CD4-positive, alpha-beta T cell treated with Interleukin-17A for 4 hours (primary cell): ENCODE measurements at regions not wholly inside any gene's neighbourhood (a gene's known extent, or its start where the extent isn't known, plus 50 kb on each side); places are given as distances from the start of the nearest gene placed in this dataset.

Source experiments
- DNase-seq: peaks from one replicate; pipeline ENCODE4 v3.0.0-alpha.2; 2020; ENCODE audit warnings: mixed read lengths

DNA sequence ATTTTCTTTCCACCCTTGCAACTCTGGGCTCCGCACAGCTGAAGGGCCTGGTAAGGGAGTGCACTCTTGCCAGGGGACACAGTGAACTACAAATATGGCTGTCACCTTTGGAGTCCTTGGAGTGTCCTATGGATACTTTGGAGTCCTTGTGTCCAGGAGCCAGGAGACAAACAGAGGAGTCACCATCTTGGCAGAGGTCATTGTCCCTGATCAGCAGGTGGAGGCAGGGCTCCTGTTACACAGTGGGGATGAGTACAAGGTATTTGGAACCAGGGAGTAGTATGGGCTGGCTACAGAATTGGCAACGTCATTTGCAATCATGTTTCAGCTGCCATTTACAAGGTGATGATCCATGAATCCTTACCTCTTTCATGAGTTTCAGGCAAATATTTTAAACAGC, 132.5 kb downstream of the FAM161A start:
- DNase-seq = no peak

DNA sequence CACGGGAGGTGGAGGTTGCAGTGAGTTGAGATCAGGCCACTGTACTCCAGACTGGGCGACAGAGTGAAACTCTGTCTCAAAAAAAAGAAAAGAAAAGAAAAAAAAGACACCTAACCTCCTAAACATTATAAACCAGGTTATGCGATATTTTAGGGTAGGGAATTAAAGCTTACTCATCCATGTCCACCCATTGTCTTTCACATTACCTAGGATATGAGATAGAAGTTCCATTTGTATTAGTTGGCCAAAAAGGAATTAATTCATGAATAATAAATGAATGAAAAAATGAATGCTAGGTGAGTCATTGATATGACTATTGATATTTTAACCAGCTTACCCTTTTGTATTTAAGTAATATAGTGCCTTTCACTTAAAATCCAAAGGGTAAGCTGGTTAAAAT, 132.9 kb downstream of the FAM161A start:
- DNase-seq = no peak

DNA sequence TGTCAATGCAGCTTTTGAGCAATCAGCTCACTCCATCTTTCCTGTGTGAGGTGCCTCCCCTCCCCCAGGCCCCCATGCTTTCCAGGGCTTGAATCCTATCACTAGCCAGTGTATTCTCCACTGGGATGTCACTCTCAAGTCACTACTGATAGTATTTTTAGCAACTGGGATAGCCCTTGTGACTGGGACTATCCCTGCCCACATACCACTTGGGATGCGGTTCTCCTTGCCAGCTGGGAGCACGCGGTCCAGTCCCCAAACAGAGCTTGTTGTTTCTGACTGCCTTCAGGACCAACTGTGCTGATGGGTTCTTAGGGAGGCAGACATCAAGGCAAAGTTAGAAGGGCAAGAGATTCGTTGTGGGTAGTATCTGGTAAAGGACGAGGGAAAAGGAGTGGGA, 134.9 kb downstream of the FAM161A start:
- no peak for DNase-seq

DNA sequence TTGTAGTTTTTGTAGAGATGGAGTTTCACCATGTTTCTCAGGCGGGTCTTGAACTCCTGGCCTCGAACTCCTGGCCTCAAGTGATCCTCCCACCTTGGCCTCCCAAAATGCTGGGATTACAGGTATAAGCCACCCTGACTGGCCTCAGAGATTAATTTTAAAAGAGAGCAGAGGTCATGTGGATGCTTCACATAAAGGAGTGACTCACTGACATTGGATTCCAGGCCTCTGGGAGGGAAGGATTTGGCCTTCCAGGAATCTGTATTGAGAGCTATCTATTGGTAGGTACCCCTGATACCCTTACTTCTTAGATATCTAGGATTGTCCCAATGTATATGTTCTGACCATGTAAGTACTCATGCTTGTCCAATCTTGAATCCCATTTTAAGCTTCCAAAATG, 138.4 kb downstream of the FAM161A start:
- no peak for DNase-seq

DNA sequence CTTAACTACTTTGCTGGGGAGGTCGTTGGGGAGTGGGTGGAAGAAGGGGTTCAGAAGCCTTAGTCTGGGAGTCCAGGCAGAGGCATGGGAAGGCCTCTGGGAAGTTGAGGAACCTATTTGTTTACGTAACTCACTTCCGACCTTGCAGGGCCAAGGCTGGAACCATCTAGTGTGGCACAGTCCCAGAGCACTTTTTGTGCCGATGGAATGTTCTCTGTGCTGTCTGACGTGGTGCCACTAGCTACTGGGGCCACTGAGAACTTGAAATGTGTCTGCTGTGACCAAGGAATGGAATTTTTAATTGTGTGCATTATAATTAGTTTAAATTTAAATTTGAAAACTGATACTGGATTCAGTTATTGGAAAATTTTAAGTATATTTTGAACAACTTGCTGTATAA, 139.7 kb downstream of the FAM161A start:
- DNase-seq = no peak

DNA sequence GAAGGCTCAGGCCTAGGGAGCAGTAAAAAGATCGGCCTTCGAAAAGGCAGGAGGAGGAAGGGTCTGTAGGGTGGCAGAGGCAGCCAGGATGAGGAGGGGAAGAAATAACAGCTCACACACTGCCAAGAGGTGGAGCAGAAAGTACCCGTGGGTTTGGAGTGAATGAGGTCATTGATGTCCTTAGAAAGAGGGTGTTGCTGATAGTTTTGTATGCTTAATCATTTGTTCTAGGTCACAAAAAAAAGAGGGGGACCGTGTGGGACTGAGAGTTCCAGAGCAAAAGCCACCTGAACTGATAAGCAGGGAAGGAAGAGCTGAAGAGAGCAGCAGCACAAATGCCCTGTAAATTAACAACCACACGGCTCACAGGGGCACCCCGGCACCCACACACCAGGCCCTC, 140.4 kb downstream of the FAM161A start:
- no peak for DNase-seq

DNA sequence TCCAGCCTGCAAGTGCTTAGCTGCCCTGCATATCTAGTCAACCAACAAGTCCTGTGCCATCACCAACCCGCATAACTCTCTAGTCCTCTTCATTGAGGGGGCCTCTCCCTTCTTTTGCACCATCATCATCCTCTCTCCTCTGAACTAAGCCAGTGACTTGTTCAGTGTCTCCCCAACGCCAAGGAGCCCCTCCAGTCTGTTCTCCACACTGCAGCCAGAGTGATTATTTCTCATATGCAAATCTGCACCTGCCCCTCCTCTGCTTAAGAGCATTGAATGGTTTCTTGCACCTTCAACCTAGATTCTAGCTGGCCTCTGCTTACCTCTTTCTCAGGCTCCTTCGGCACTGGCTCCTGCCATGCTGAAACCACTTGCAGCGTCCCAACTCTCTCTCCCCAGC, 141.8 kb downstream of the FAM161A start:
- no peak for DNase-seq

DNA sequence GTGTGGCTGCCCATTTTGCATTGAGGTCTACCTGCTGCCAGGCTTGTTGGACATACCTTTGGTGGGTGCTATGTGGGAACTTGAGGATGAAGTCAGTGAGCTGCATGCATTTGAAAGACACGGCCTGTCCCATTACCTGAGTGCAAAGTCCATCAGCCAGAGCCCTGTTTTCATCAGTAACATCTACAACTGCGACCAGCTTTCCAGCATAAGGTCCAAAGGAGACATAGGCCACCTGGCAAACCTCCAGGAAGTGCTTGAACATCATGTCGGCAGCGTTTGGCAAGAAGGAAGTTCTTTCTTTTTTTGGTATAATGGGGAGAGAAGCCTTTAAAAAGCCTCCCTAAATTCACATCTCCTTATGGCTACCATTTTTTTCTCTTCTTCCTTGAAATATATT, 143.1 kb downstream of the FAM161A start:
- no peak for DNase-seq

DNA sequence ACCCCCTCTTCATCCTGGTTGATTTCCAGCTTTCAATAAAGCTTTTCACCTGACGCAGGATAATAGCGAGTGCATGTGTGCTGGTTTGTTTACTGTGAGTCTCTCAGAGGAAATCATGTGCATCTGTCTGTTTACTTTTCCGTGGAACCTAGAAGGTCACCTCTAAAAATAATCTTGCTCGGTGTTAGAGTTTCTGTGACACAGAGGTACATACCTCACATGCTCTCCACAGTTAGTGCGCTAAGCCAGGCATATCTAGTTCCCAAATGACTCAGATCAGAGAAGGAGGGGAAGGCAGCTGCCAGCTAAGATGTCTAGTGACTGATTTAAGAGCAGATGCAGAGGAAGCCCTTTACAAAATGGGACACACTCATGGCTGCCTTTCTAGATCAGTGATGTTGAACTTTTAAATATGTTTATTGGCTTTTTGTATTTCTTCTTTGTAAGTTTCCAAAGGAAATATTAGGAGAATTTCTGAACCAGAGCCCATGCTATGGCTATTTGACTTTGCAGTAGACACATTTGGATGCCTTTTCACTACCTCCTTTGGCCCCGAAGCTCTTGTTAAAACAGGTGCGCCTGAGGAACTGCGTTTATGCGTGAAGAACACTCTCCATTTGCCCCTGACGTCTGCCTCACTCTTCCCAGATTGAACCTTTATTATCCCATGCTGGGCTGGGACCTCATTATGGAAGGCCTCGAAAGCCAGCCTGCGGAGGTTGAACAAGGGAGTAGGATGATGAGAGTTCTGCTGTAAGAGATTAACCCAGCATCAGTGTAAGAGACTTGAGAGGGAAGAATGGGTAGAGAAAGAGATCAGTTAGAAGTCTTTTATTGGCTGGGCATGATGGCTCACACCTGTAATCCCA, 145.6 kb downstream of the FAM161A start:
- DNase-seq = no peak

DNA sequence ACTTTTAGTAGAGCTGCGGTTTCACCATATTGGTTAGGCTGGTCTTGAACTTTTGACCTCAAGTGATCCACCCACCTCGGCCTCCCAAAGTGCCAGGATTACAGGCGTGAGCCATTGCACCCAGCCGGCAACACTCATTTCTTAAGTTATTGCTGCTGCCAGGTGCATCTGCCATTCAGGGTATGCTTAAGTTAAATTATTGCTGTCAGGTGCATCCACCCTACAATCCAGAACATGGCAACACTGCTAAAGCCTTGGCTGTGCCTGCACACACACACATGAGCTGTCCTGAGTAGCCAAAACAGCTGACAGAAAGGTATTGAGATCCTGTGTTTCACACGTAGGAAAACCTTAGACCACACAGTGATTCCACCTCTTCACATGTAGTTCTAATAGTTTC, 148.2 kb downstream of the FAM161A start:
- DNase-seq = no peak

DNA sequence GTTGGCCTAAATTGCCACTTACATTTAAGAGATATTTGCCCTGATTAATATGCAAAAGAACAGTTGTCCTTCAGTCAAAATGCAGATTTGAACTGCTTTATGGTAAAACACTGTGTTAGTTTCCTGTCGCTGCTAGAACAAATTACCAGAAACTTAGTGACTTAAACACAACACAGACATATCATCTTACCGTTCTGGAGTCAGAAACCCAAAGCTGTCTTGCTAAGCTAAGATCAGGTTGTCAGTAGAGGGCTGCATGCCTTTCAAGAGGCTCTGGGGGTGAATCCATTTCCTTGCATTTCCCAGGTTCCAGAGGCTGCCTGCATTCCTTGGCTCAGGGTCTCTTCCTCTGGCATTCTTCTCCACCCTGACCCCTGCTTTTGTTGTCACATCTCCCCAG, 149.5 kb downstream of the FAM161A start:
- DNase-seq = no peak

DNA sequence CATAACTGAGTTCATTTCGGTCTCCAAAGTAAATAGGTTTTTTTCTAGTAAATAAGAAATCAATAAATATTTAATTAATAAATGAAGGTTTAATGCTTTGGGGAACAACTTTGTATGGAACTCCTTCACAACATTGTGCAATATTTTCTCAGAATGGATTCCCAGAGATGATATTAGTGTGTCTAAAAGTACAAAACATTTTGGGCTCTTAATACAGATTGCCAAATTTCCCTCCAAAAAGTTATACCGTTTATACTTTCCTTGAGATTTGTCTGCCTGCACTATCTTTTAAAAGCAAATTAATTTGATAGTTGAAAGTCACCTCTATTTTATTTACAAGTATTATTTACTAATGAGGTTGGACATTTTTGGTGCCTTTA, 151.8 kb downstream of the FAM161A start:
- no peak for DNase-seq

DNA sequence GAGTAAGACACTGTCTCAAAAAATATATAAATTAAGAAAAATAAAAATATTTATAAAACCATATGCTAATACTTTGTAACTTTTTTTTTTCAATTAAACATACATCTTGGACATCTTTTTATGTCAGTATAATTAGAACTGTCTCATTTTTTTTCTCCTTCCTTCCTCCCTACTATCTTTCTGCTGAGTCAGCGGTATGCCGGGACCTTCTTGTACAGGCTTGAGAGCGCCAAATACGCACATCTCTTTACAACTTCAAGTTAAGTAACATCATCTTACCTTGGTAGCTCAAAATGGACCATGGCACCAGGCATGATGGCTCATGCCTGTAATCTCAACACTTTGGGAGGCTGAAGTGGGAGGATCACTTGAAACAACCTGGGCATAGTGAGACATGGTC, 153.4 kb downstream of the FAM161A start:
- no peak for DNase-seq

DNA sequence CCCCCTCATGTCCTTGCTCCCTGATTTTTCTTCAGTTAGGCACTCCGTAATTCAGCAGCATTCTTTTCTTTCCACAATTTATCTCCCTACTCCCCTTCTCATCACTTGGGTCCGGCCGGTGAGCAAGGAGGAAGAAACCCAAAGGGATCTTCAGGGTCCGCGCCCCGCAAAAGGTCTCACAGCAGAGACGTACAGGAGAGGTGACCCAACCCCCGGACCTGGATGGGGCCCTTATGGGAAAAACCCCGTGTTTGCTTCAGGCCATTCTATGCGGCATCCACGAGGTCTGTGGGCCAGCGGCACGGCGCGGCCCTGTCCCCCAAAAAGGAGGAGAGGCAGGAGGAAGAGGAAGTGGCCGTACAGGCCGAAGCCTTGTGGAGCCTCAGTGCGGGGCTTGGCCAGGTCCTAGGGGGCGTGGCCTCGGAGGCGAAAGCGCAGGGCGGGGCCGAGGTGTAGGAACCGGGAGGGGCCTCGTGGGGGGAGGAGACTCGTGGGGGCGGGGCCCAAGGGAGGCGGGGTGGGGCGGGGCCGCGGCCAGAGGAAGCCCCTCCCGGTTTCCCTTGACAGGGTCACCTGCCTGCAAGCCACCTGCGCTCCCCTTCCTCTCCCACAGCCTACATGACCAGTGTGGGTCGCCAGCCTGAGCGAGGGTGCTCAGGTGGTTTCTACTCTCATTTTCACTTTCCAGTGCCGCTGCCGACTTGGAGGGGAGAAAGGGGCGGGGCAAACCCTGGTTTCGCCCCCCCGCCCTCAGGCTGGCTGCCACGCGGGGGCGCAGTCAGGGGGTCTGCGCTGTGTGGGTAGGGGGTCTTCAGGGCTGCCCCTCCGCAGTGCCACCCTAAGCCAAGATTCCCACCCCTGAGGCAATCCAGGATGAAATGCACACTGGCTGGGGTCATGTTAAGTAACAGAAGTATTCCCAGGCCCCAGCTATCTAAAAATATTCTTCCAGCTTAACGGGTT, 156.4 kb upstream of the XPO1 start:
- peak; percentile 89 for DNase-seq

DNA sequence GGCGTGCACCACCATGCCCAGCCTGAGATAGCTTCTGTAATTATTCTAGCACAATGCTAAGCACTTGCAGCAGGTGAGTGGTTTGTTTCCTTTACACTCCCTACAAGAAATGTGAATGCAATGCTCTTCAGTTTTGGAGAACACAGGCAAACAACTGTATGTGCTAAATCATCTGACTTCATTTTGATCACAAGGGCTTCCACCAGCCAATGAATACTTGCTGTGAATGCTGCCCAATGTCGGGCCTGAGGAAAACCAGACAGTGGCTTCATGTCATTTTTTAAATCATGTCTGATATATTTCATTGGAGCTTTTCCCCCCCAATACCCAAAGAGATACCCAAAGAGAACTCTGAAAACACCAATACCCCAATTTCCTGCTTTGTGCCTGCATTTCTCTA, 155.6 kb upstream of the XPO1 start:
- DNase-seq = no peak

DNA sequence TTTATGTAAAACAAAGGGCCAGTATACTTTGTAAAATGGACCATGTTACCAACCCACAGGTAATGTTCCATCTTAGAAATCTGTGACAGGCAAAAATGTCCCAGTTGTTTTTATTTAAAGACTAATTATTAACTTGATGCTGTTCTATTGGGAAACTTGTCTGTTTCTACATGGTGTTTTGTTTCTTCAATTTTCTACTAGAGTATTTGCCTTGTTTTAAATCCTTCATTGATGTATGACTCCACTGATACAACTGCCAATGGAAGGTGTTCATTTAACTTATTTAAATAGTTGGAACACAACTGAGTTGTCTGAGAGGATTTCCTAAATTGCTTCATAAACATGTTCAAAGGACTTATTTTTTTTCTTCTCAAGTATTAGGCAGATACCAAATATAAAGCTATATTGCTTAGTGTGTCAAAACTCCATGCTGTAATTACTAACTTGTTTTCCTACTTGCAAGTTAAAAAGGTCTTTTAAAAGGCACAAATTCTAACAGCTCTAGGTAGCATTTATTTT, 152.0 kb upstream of the XPO1 start:
- no peak for DNase-seq

DNA sequence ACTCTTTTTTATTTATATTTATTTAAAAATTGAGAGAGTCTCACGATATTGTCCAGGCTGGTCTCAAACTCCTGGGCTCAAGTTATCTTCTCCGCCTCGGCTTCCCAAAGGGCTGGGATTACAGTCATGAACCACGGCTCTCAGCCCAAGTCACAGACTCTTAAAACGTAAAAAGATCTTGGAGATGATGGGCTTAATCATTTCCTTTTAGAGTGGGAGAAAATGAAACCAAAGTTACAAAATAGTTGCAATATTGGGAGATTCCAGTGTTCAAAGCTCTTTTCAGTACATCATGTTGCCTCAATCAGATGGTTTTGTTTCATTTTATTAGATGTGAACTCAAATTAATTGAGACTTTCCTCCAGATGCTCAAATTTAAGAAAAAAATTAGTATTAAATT, 151.4 kb upstream of the XPO1 start:
- no peak for DNase-seq

DNA sequence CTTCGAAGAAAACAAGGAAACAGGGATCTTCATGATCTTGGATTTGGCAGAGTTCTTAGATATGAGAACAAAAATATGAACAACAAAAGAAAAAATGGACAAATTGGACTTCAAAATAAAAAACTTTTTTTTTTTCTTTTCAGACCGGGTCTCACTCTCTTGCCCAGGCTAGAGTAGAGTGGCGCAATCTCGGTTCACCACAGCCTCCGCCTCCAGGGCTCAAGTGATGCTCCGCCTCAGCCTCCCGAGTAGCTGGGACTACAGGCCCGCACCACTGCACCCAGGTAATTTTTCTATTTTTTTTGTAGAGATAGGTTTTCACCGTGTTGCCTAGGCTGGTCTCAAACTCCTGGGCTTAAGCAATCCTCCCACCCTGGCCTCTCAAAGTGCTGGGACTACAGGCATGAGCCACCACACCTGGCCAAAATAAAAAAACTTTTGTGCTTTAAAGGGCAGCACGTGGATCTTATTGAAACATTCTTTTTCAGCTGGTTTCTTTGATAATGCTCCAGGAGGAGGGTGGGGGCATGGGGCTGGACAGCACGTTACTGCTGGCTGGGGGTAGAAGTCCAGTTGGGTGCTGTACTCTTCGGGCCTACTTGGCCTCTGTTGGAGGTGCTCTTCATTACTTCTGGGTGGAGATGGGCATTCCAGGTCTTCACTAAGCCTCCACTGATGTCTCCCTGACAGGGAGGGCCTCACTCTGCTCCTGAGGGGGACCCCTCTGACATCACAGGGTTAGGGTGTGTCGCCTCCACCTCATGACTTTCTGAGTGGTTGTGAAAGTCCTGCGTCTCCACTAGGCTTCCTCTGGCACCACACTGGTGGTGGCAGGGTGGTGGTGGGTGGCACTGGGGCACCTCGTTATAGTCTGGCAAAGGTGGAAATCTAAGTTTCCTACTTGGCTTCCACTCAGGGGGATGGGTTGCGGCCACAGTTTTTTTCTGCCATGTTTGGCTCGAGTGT, 150.5 kb upstream of the XPO1 start:
- DNase-seq = no peak

DNA sequence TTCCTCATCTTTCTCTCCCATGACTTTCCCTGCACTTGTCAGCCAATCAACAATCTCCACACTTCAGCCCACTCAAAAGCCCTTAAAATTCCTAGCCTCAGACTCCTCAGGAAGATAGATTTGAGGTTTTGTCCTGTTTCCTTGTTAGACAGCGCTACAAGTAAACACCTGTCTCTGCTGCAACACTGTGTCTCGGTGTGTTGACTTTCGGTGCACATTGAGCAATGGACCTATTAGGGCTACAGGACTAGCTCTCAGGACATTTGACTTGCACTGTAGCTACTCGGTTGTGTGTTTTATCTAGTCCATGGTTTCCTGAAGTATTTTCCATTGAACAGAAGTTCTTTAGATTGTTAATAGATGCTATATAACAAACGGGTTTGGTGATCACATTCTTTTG, 140.9 kb upstream of the XPO1 start:
- no peak for DNase-seq

DNA sequence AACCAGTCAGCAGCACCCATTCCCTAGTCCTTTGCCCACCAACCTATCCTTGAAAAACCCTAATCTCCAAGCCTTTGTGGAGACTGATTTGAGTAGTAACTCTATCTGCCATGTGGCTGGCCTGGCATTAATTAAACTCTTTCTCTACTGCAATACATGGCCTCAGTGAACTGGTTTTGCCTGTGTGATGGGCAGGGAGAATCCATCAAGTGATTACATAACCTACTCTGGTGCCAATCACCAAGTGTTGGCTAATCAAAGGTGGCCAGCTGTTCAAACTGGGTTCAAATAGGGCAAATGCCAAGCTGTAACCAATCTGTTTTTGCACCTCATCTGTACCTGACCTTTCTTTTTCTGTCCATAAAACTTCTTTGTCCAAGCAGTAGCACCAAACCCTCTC, 139.8 kb upstream of the XPO1 start:
- no peak for DNase-seq

DNA sequence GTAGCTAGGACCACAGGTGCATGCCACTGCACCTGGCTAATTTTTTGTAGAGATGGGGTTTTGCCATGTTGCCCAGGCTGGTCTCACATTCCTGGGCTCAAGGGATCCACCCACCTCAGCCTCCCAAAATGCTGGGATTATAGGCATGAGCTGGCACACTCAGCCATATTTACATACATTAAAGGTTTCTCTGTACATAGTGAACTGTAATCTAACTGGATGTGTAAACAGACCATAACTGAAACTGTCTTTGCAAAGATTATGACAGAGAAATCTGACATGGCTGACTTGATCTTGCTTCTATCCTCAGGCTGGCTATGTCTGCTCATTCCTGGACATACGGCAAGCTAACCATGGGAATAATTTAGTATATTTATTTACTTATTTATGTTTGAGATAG, 139.2 kb upstream of the XPO1 start:
- DNase-seq = no peak

DNA sequence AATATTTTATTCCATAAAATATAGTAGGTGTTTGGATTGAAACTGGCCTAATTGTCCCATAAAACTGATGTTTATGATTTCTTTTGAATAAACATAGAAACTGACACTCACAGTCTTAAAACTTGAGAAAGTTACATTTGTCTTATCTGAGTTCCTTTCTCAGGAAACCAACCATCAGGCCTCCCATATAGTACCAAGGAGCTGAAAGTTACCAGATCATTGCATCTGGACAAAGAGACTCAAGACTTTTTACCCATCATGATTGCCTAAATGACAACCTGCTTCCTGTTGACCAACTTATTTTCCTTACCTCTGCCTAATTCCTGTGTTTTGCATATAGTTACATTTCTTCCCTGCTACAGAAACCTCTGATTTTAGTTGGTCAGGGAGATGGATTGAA, 137.0 kb upstream of the XPO1 start:
- no peak for DNase-seq
